ENCODE measurements at regions not wholly inside any gene's neighbourhood (a gene's known extent, or its start where the extent isn't known, plus 50 kb on each side); places are given as distances from the start of the nearest gene placed in this dataset.

DNA sequence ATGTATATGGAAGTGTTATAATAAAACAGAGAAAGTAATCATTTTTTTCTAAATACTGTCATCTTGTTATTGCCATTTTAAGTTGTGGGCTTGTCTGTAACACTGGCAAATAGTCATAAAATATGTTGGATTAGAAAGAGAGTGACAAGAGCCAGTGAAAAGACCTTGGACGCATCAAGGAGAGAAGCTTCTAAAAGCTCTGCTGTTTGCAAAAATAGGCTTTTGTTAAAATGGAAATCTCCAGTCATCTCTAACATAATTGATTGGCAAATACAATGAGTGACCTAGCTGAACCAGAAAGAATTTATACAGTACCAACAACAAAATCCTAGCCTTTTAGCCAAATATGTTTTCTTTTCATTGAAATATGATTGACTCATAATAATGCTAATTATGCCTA is 245.8 kb upstream of the RMST start:
- Histone ChIP-seq H3K4me3 (no peak overlapping the region), H3K27me3 (ENCODE audit: insufficient read depth, low read depth) (no peaks in the 10 kb centered on the region), H3K36me3 (ENCODE audit: low read depth) (no peaks in the 10 kb centered on the region), H3K4me2 (no peak overlapping the region), H3K27ac (no peak overlapping the region), H3K9me3 (ENCODE audit: insufficient read depth, low read depth) (no peaks in the 10 kb centered on the region), H3K4me1 (replicated peaks; ENCODE audit: insufficient read depth) (no peaks in the 10 kb centered on the region), H3F3A (ENCODE audit: insufficient read depth, low read depth) (no peaks in the 10 kb centered on the region), H3K79me2 (ENCODE audit: low read depth) (no peaks in the 10 kb centered on the region), H3K9me2 (ENCODE audit: insufficient read depth) (no peaks in the 10 kb centered on the region), H4K20me1 (ENCODE audit: insufficient read depth) (no peaks in the 10 kb centered on the region), H2AFZ (no peak overlapping the region)
- ChIA-PET CTCF (no interaction called here), POLR2A (ENCODE audit: unreplicated experiment) (no interaction called here)
- intact Hi-C loops (cut with micrococcal nuclease; ENCODE audit: unreplicated experiment): no loop called here
- no TSS peak for BruUV-seq (replicated peaks)
- TF ChIP-seq EZH2 (IDR thresholded peaks at IDR 0.05; ENCODE audit: low read depth): no peak
- TF ChIP-seq, protein P1, sequence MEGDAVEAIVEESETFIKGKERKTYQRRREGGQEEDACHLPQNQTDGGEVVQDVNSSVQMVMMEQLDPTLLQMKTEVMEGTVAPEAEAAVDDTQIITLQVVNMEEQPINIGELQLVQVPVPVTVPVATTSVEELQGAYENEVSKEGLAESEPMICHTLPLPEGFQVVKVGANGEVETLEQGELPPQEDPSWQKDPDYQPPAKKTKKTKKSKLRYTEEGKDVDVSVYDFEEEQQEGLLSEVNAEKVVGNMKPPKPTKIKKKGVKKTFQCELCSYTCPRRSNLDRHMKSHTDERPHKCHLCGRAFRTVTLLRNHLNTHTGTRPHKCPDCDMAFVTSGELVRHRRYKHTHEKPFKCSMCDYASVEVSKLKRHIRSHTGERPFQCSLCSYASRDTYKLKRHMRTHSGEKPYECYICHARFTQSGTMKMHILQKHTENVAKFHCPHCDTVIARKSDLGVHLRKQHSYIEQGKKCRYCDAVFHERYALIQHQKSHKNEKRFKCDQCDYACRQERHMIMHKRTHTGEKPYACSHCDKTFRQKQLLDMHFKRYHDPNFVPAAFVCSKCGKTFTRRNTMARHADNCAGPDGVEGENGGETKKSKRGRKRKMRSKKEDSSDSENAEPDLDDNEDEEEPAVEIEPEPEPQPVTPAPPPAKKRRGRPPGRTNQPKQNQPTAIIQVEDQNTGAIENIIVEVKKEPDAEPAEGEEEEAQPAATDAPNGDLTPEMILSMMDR (conservative IDR thresholded peaks at IDR 0.05): no peak
- DNase-seq: no peak

DNA sequence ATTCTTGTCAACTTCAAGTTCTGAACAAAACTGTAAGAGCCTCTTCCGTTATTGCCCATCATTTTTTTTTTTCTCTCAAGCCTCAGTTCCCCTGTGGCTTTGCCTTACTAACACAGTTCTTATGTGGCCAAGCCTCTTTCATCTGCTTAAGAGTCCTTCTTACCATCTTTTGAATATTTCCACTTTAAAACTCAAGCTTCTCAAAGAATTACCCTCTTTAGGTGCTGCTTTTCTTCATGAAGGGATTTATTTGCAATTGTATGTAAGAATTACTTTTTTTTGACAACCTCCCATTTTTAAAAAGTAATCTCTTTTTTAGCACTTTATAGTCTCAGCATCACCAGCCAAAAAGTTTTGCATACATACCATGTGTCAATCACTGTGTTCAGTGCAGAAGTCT is 240.2 kb upstream of the RMST start:
- Histone ChIP-seq H3K27me3 (ENCODE audit: insufficient read depth, low read depth) (no peaks in the 10 kb centered on the region), H3K79me2 (ENCODE audit: low read depth) (no peaks in the 10 kb centered on the region), H2AFZ (no peak overlapping the region), H3K4me2 (no peak overlapping the region), H3K27ac (no peak overlapping the region), H3K9me3 (ENCODE audit: insufficient read depth, low read depth) (no peaks in the 10 kb centered on the region), H4K20me1 (ENCODE audit: insufficient read depth) (no peaks in the 10 kb centered on the region), H3K9me2 (ENCODE audit: insufficient read depth) (no peaks in the 10 kb centered on the region; the same call in 1 of the 2 replicates), H3K36me3 (ENCODE audit: low read depth) (no peaks in the 10 kb centered on the region), H3K4me1 (replicated peaks; ENCODE audit: insufficient read depth) (no peaks in the 10 kb centered on the region), H3K4me3 (no peak overlapping the region), H3F3A (ENCODE audit: insufficient read depth, low read depth) (no peaks in the 10 kb centered on the region)
- TF ChIP-seq, protein P1 (conservative IDR thresholded peaks at IDR 0.05): no peak
- TF ChIP-seq EZH2 (IDR thresholded peaks at IDR 0.05; ENCODE audit: low read depth): no peak
- ChIA-PET POLR2A (ENCODE audit: unreplicated experiment) (no interaction called here), CTCF (no interaction called here)
- no peak for DNase-seq
- BruUV-seq (replicated peaks): no TSS peak
- intact Hi-C loops (cut with micrococcal nuclease; ENCODE audit: unreplicated experiment): no loop called here

DNA sequence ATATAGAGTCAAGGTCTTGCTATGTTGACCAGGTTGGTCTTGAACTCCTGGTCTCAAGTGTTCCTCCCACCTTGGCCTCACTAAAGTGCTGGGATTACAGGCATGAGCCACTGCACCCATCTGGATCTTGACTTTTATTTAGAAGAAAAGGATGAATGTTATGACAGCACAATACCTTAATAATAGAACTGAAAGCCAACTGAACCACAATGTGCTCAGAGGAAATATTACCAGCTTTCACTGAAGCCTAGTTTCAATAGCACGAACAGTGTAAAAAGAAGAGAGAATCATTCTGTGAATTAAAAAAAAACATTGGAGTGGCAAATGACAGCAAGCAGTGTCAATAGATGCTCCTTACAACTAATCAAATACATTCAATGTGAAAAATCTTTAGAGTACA is 239.2 kb upstream of the RMST start:
- Histone ChIP-seq H3K4me1 (replicated peaks; ENCODE audit: insufficient read depth) (no peaks in the 10 kb centered on the region), H3K9me3 (ENCODE audit: insufficient read depth, low read depth) (no peaks in the 10 kb centered on the region), H3K4me2 (no peak overlapping the region), H3K27me3 (ENCODE audit: insufficient read depth, low read depth) (no peaks in the 10 kb centered on the region), H3K79me2 (ENCODE audit: low read depth) (no peaks in the 10 kb centered on the region), H3K4me3 (no peak overlapping the region), H3K27ac (no peak overlapping the region), H3F3A (ENCODE audit: insufficient read depth, low read depth) (no peaks in the 10 kb centered on the region), H3K9me2 (ENCODE audit: insufficient read depth) (no peaks in the 10 kb centered on the region; the same call in 1 of the 2 replicates), H2AFZ (no peak overlapping the region), H3K36me3 (ENCODE audit: low read depth) (no peaks in the 10 kb centered on the region), H4K20me1 (ENCODE audit: insufficient read depth) (no peaks in the 10 kb centered on the region)
- DNase-seq: no peak
- POLR2A ChIA-PET (ENCODE audit: unreplicated experiment): no interaction called here
- intact Hi-C loops (cut with micrococcal nuclease; ENCODE audit: unreplicated experiment): no loop called here
- no TSS peak for BruUV-seq (replicated peaks)
- CTCF ChIA-PET: no interaction called here
- TF ChIP-seq EZH2 (IDR thresholded peaks at IDR 0.05; ENCODE audit: low read depth): no peak
- TF ChIP-seq, protein P1 (conservative IDR thresholded peaks at IDR 0.05): no peak
